ENCODE measurements at regions not wholly inside any gene's neighbourhood (a gene's known extent, or its start where the extent isn't known, plus 50 kb on each side); places are given as distances from the start of the nearest gene placed in this dataset.

DNA sequence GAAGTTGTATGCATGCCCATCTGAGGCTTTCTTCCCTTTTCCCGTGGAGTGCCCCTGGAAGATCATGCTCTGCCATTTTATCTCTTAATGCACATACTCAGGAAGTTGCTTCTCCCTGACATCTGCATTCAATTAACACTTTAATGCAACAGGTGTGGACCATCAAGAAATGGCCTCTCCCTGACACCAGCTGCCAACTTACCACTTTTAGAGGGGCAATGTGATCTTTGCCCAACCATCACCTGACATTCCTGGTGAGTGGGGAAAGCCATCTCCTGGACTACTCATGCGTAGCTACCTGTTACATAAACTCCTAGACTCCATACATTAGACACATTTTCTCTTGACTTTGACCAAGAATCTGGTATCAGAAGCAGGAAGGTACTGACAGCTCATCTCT is 1450.4 kb upstream of the CDH9 start:
- Histone ChIP-seq H3K4me2 (no peak overlapping the region), H4K20me1 (ENCODE audit: insufficient read depth) (no peaks in the 10 kb centered on the region), H3K9me2 (no peaks in the 10 kb centered on the region), H3K9ac (no peak overlapping the region), H3K4me1 (ENCODE audit: control insufficient read depth in 1 of 2, insufficient read depth in 2 of 2, low read depth in 1 of 2, low read length in 1 of 2) (no peaks in the 10 kb centered on the region), H3K79me2 (ENCODE audit: insufficient read depth) (no peaks in the 10 kb centered on the region), H3K9me3 (no peaks in the 10 kb centered on the region), H3K27me3 (ENCODE audit: insufficient read depth) (no peaks in the 10 kb centered on the region), H3F3A (replicated peaks; ENCODE audit: insufficient read depth) (no peaks in the 10 kb centered on the region), H3K36me3 (replicated peaks in 1 of 2; ENCODE audit: control insufficient read depth in 1 of 2, insufficient read depth in 2 of 2, low read length in 1 of 2) (no peaks in the 10 kb centered on the region), H3K27ac (ENCODE audit: low read depth in 2 of 2, low read length in 1 of 2) (no peak overlapping the region), H3K4me3 (ENCODE audit: low read depth in 2 of 2, low read length in 1 of 2) (no peak overlapping the region), H2AFZ (ENCODE audit: low read depth) (no peak overlapping the region)
- no peak for DNase-seq
- ChIA-PET CTCF (no interaction called here), POLR2A (no interaction called here)
- TF ChIP-seq FOXJ3 (CRISPR knock-in tag; IDR thresholded peaks at IDR 0.05) (no peak), PBX3 (IDR thresholded peaks at IDR 0.05) (no peak), JUND (IDR thresholded peaks at IDR 0.05) (no peak), POLR2AphosphoS5 (IDR thresholded peaks at IDR 0.05; ENCODE audit: low read depth, low read length) (no peak), TEAD4 (IDR thresholded peaks at IDR 0.05; ENCODE audit: borderline replicate concordance, insufficient read depth) (no peak)
- WGBS (ENCODE audit: low lambda C conversion rate) = 4% methylated on average over 2 of the region's 2 CpGs

DNA sequence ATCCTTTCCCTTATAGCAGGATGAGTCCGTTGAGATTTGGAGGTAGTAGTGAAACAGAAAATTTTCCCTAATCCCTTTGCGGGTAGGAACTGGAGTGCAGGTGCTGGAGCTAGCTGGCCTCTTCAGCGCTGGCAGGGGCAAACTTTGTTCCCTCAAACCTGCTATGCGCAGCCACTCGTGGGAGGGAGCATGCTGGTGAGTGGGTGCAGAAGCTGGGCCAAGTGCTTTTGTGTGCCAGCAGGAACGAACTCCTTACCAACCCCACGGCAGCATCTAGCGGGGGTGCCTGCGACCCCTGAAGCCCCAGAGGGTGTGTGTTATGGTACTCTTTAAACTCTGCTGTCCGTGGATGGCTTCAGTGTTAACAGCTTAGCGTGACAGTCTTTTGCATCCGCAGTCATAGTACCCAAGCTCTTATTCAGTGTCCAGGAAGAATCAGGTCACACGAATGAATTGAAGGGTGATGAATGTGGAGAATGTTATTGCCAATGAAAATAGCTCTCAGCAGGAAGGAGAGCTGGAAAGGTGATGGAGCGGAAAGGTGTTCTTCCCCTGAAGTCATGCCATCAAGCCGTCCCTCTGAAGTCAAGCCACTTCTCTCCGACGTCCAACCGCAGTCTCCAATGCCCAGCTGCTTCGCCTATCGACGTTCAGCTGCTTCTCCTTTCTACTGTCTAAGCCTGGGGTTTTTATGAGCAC is 1445.1 kb upstream of the CDH9 start:
- H3K9me3 ChIP-seq = no peaks in the 10 kb centered on the region; the same call in 1 of the 2 replicates
- no peak for TF ChIP-seq REST (IDR thresholded peaks at IDR 0.05; ENCODE audit: low read depth, low read length)
- DNase-seq = no peak
- no peaks in the 10 kb centered on the region for H3F3A ChIP-seq (replicated peaks; ENCODE audit: insufficient read depth)
- H2AFZ ChIP-seq (ENCODE audit: low read depth) = no peak overlapping the region
- H3K9me2 ChIP-seq = no peaks in the 10 kb centered on the region
- CTCF ChIA-PET = no interaction called here
- H3K79me2 ChIP-seq (ENCODE audit: insufficient read depth) = no peaks in the 10 kb centered on the region
- no peak overlapping the region for H3K4me2 ChIP-seq
- WGBS (ENCODE audit: low lambda C conversion rate) = 19% methylated on average over 21 of the region's 21 CpGs
- no peak overlapping the region for H3K9ac ChIP-seq
- no peaks in the 10 kb centered on the region for H3K27me3 ChIP-seq (ENCODE audit: insufficient read depth)
- POLR2A ChIA-PET = no interaction called here
- H3K36me3 ChIP-seq (replicated peaks in 1 of 2; ENCODE audit: control insufficient read depth in 1 of 2, insufficient read depth in 2 of 2, low read length in 1 of 2) = no peaks in the 10 kb centered on the region
- H3K27ac ChIP-seq (ENCODE audit: low read depth in 2 of 2, low read length in 1 of 2) = no peak overlapping the region
- H4K20me1 ChIP-seq (ENCODE audit: insufficient read depth) = no peaks in the 10 kb centered on the region
- H3K4me1 ChIP-seq (ENCODE audit: control insufficient read depth in 1 of 2, insufficient read depth in 2 of 2, low read depth in 1 of 2, low read length in 1 of 2) = no peaks in the 10 kb centered on the region
- H3K4me3 ChIP-seq (ENCODE audit: low read depth in 2 of 2, low read length in 1 of 2) = no peak overlapping the region

Data from SK-N-SH (cell line).